Testis (tissue), 2 donors: ENCODE measurements at regions not wholly inside any gene's neighbourhood (a gene's known extent, or its start where the extent isn't known, plus 50 kb on each side); places are given as distances from the start of the nearest gene placed in this dataset.

Experiments
- DNase-seq: peaks from one replicate; pipeline ENCODE4 v3.0.0-alpha.2; 2019
- H3K27ac ChIP-seq, 2 donors: fragments of 200-600 bp; sonication (generic); one replicate each; pipeline ENCODE4 v1.5.1; 2019
- H3K27me3 ChIP-seq: fragments of 200-600 bp; sonication (generic); one replicate; pipeline ENCODE4 v1.5.1; 2019
- H3K36me3 ChIP-seq: fragments of 200-600 bp; sonication (generic); one replicate; pipeline ENCODE4 v1.5.1; 2017; ENCODE audit warnings: low read depth; ENCODE audit errors: missing control alignments
- H3K4me1 ChIP-seq: fragments of 200-600 bp; sonication (generic); one replicate; pipeline ENCODE4 v1.5.1; 2019
- H3K4me3 ChIP-seq, 2 donors: fragments of 200-600 bp; sonication (generic); one replicate each; pipeline ENCODE4 v1.5.1; 2017 to 2019
- H3K9me3 ChIP-seq: fragments of 200-600 bp; sonication (generic); one replicate; pipeline ENCODE4 v1.5.1; 2017
- POLR2A ChIP-seq: fragments of 450-650 bp; IDR thresholded peaks from one replicate; pipeline ENCODE4 v1.6.1; 2017; ENCODE audit warnings: antibody characterized with exemption, mild to moderate bottlenecking, moderate library complexity
- WGBS, 2 donors: methylation state at CpG; one replicate each; pipeline ENCODE4 v1.1.5; 2018; 5-methylcytosine and 5-hydroxymethylcytosine counted together
- intact Hi-C: fragments of 100-400 bp; cut with DNase I; formaldehyde crosslinking; loops from one replicate; pipeline ENCODE4 v1.15.1; 2023; ENCODE audit warnings: low total_unique reads
- TF ChIP-seq, protein P1 (sequence below), 3 experiments: fragments of 450-650 bp in 2 of 3; fragments of 200-600 bp in 1 of 3; sonication (generic) in 1 of 3; IDR thresholded peaks; one replicate each; pipeline ENCODE4 v1.5.1; 2016 to 2019; ENCODE audit warnings: antibody characterized with exemption in 3 of 3, mild to moderate bottlenecking in 2 of 3, moderate library complexity in 1 of 3

DNA sequence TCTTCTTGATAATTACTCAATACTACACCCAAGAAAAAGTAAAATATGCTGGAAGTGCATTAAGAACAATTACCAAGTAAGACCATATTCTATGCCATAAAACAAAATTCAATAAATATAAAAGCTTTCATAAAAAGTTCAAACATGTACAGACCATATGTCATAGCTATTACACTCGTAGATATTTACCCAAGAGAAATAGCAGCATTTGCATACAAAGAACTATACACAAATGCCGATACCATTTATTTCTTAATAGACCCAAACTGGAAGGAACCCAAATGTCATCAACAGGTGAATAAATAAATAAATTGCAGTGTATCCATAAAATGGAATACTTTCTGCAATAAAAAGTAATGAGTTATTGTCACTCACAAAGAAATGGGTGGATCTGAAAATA lies 78.3 kb upstream of the SLC16A7 start:
- WGBS, 2 donors = 84 to 92% methylated on average over 2 of the region's 2 CpGs
- H3K27ac ChIP-seq = no peak overlapping the region
- TF ChIP-seq, protein P1, sequence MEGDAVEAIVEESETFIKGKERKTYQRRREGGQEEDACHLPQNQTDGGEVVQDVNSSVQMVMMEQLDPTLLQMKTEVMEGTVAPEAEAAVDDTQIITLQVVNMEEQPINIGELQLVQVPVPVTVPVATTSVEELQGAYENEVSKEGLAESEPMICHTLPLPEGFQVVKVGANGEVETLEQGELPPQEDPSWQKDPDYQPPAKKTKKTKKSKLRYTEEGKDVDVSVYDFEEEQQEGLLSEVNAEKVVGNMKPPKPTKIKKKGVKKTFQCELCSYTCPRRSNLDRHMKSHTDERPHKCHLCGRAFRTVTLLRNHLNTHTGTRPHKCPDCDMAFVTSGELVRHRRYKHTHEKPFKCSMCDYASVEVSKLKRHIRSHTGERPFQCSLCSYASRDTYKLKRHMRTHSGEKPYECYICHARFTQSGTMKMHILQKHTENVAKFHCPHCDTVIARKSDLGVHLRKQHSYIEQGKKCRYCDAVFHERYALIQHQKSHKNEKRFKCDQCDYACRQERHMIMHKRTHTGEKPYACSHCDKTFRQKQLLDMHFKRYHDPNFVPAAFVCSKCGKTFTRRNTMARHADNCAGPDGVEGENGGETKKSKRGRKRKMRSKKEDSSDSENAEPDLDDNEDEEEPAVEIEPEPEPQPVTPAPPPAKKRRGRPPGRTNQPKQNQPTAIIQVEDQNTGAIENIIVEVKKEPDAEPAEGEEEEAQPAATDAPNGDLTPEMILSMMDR (IDR thresholded peaks at IDR 0.05) = no peak
- TF ChIP-seq POLR2A = no peak
- DNase-seq = no peak
- no peak overlapping the region for H3K4me3 ChIP-seq
- no peaks in the 10 kb centered on the region for H3K4me1 ChIP-seq
- H3K36me3 ChIP-seq = no peaks in the 10 kb centered on the region
- no peaks in the 10 kb centered on the region for H3K9me3 ChIP-seq
- no peaks in the 10 kb centered on the region for H3K27me3 ChIP-seq
- intact Hi-C loops = no loop called here

DNA sequence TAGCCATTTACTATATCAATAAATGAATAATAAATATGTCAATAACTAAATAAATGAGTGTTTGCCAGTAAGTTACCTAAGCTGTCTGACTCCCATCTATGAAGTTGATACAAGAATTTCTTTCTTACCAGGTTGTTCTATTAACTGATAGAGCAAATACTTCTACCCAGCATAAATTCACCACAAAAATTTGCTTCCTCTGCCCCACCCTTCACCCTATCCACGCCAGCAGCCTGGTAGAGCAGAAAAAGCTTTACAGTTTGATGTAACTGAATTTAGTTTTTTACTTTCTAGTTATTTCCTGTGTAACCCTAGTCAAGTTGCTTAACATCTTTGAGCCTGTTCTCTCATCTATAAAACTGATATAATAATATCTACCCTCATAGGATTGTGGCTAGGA lies 94.9 kb upstream of the SLC16A7 start:
- WGBS, 2 donors = 78 to 91% methylated on average over 1 of the region's 1 CpG
- TF ChIP-seq POLR2A = no peak
- TF ChIP-seq, protein P1 (IDR thresholded peaks at IDR 0.05) = no peak
- H3K4me1 ChIP-seq = no peaks in the 10 kb centered on the region

DNA sequence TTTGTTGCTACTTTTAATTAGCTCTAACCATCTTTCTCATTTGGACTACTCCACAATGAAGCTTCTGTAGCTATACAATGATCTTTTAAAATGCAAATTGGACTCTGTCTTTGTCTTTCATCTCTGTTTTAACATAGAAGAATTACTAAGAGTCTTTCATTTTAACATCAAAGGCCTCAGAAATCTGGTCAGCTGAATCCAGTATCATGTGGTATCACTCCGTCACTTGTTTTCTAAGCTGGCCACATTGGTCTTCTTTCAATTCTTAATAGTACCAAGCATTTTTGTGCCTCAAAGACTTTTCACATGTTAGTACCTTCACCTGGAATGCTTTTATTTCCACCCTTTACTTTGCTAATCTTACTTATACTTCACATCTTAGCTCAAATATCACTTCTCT lies 95.5 kb upstream of the SLC16A7 start:
- Histone ChIP-seq H3K27me3 (no peaks in the 10 kb centered on the region), H3K4me3 (no peak overlapping the region), H3K9me3 (no peaks in the 10 kb centered on the region), H3K4me1 (no peaks in the 10 kb centered on the region), H3K36me3 (no peaks in the 10 kb centered on the region), H3K27ac (no peak overlapping the region)
- no peak for TF ChIP-seq POLR2A
- TF ChIP-seq, protein P1 (IDR thresholded peaks at IDR 0.05) = no peak
- DNase-seq = no peak
- intact Hi-C loops = no loop called here
- WGBS, 2 donors = 94 to 100% methylated on average over 1 of the region's 1 CpG

More for the DNA sequence above, 94.9 kb upstream of the SLC16A7 start:
- H3K36me3 ChIP-seq = no peaks in the 10 kb centered on the region
- DNase-seq = no peak
- no peak overlapping the region for H3K4me3 ChIP-seq
- H3K27me3 ChIP-seq = no peaks in the 10 kb centered on the region
- H3K9me3 ChIP-seq = no peaks in the 10 kb centered on the region
- intact Hi-C loops = no loop called here
- H3K27ac ChIP-seq = no peak overlapping the region

DNA sequence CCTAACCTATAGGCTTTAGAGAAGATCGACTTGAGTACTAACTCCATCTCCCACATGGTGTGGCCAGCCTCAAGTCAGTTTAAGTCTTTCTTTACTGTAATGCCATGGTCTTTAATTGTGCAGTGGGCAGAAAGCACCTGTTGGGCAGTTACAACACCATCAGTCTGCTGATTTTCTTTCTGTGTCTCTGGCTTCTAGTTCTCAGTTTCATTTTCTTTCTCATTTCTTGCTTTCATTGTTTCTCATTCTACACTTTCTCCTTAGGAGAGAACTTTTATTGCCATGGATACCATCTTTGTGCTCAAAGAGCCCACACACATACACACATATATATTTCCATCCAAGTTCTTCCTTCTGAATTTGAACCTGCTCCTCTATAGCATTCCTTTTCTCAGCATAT lies 96.1 kb upstream of the SLC16A7 start:
- Histone ChIP-seq H3K9me3 (no peaks in the 10 kb centered on the region), H3K27me3 (no peaks in the 10 kb centered on the region), H3K36me3 (no peaks in the 10 kb centered on the region), H3K27ac (no peak overlapping the region), H3K4me1 (no peaks in the 10 kb centered on the region), H3K4me3 (no peak overlapping the region)
- intact Hi-C loops = no loop called here
- DNase-seq = no peak
- WGBS, 2 donors = 53 to 93% methylated on average over 1 of the region's 1 CpG
- TF ChIP-seq, protein P1 (IDR thresholded peaks at IDR 0.05) = no peak
- TF ChIP-seq POLR2A = no peak

DNA sequence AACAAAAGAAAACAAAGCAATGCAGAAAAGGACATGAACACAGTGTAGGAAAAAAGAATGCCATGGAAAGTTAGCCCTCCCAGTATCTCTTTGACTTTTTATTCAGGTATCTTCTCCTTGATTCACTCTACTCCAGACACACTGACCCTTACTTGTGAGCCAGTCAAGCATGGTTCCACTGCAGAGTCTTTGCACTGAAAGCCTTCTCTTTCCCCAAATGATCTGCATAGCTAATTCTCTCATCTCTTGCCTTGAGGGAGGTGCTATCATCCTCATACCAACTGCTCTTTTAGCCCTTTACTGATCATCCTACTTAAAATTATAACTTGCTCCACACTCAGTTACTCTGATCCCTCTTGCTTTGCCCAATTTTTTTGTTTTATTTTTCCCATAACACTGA lies 101.2 kb upstream of the SLC16A7 start:
- no peak overlapping the region for H3K27ac ChIP-seq
- H3K27me3 ChIP-seq = no peaks in the 10 kb centered on the region
- DNase-seq = no peak
- no peaks in the 10 kb centered on the region for H3K9me3 ChIP-seq
- no peaks in the 10 kb centered on the region for H3K4me1 ChIP-seq
- intact Hi-C loops = no loop called here
- no peaks in the 10 kb centered on the region for H3K36me3 ChIP-seq
- no peak overlapping the region for H3K4me3 ChIP-seq
- TF ChIP-seq, protein P1 (IDR thresholded peaks at IDR 0.05) = no peak
- TF ChIP-seq POLR2A = no peak
